Activated naive CD4-positive, alpha-beta T cell treated with anti-CD3 and anti-CD28 coated beads, Interleukin-2, amount 50 U/mL, for 72 hours (primary cell): ENCODE measurements at regions not wholly inside any gene's neighbourhood (a gene's known extent, or its start where the extent isn't known, plus 50 kb on each side); places are given as distances from the start of the nearest gene placed in this dataset.

Experiments
- ATAC-seq, 2 donors: fragments of 150-1000 bp; cut with Tn5 transposase; 2 replicates each; pipeline ENCODE4 v1.10.0; 2021; ENCODE audit warnings: mild to moderate bottlenecking in 2 of 2, moderate library complexity in 2 of 2
- DNase-seq, 2 donors: peaks; one replicate each; pipeline ENCODE4 v3.0.0; 2021 to 2022; ENCODE audit warnings: low spot score in 2 of 2
- H3K27ac Mint-ChIP-seq, 2 donors: one replicate each; pipeline ENCODE4 v1.8.0; 2022; ENCODE audit warnings: mild to moderate bottlenecking in 2 of 2, mixed read lengths in 2 of 2
- H3K36me3 Mint-ChIP-seq, 2 donors: one replicate each; pipeline ENCODE4 v1.8.0; 2022; ENCODE audit warnings: mixed read lengths in 2 of 2
- H3K9me3 Mint-ChIP-seq, 2 donors: one replicate each; pipeline ENCODE4 v1.8.0; 2022; ENCODE audit warnings: mixed read lengths in 2 of 2

- no peak overlapping the region for H3K27ac Mint-ChIP-seq
- peaks cover 2 to 15% of the 10 kb centered on the region in 2 donors for H3K9me3 Mint-ChIP-seq
- no peak for ATAC-seq
- no peak for DNase-seq
- no peaks in the 10 kb centered on the region for H3K36me3 Mint-ChIP-seq
These were observed 286.3 kb downstream of the PDHA2 start for GRCh38 chr4:96126227-96126626.

GRCh38 chr4:96131186-96131585, 291.3 kb downstream of the PDHA2 start:
- DNase-seq, result no peak
- no peaks in the 10 kb centered on the region for H3K9me3 Mint-ChIP-seq
- no peak overlapping the region for H3K27ac Mint-ChIP-seq
- ATAC-seq, result no peak
- no peaks in the 10 kb centered on the region for H3K36me3 Mint-ChIP-seq

- no peak for DNase-seq
- H3K27ac Mint-ChIP-seq, result no peak overlapping the region
- no peaks in the 10 kb centered on the region for H3K9me3 Mint-ChIP-seq
- no peak for ATAC-seq
- no peaks in the 10 kb centered on the region for H3K36me3 Mint-ChIP-seq
These were observed 294.9 kb downstream of the PDHA2 start for GRCh38 chr4:96134806-96135205.

GRCh38 chr4:96136056-96136455, 296.2 kb downstream of the PDHA2 start:
- DNase-seq, result no peak
- no peaks in the 10 kb centered on the region for H3K36me3 Mint-ChIP-seq
- H3K9me3 Mint-ChIP-seq, result no peaks in the 10 kb centered on the region
- ATAC-seq, result no peak
- H3K27ac Mint-ChIP-seq, result no peak overlapping the region

DNA sequence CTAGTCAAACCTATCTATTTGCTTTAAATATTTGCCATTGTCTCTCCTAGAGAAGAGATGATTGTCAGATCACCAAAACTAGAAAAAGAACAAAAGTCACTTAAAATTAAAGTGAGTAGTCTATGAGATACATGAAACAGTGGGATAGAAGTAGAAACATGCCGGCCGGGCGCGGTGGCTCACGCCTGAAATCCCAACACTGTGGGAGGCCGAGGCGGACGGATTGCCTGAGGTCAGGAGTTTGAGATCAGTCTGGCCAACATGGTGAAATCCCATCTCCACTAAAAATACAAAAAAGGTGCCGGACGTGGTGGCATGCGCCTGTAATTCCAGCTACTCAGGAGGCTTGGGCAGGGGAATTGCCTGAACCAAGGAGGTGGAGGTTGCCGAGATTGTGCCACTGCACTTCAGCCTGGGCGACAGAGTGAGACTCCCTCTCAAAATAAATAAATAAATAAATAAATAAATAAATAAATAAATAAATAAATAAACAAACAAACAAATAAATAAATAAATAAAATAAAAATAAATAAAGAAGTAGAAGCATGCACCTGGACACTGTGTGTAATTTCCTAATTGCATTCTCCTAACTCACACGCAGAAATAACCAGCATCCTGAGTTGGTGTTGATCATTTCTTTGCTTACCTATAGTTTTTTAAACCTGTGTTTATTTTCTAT, 299.5 kb downstream of the PDHA2 start:
- ATAC-seq, result no peak
- Mint-ChIP-seq H3K9me3 (peaks cover 0 to 9% of the 10 kb centered on the region in 2 donors), H3K36me3 (no peaks in the 10 kb centered on the region), H3K27ac (no peak overlapping the region)
- DNase-seq, result no peak

GRCh38 chr4:96145601-96146000, 305.7 kb downstream of the PDHA2 start:
- H3K36me3 Mint-ChIP-seq, result no peaks in the 10 kb centered on the region
- DNase-seq, result no peak

DNA sequence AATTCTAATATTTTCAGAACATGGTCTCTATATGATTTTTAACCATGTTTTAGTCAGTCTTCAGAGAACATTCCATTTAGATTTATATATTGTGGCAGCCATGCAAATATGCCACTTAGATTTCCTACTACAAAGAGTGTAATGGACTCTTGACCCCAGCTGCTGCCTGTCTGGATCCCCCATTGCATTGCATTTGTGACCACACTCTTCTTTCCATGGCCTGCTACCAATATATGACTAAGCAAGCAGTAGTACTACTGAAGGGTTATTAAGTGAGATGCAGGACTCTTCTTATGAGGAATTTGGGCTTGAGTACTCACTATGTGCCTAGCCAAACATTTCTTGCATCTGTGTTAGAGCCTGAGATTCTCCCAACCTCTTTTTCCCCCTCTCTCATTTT, 306.8 kb downstream of the PDHA2 start:
- Mint-ChIP-seq H3K36me3 (no peaks in the 10 kb centered on the region), H3K27ac (no peak overlapping the region), H3K9me3 (peaks cover 0 to 6% of the 10 kb centered on the region in 2 donors)
- DNase-seq (no peak), ATAC-seq (no peak)

More at GRCh38 chr4:96145601-96146000, 305.7 kb downstream of the PDHA2 start:
- Mint-ChIP-seq H3K27ac (no peak overlapping the region), H3K9me3 (peaks cover 0 to 9% of the 10 kb centered on the region in 2 donors)
- ATAC-seq, result no peak

GRCh38 chr4:96149894-96150293, 310.0 kb downstream of the PDHA2 start:
- Mint-ChIP-seq H3K27ac (no peak overlapping the region), H3K9me3 (no peaks in the 10 kb centered on the region), H3K36me3 (no peaks in the 10 kb centered on the region)
- ATAC-seq (no peak), DNase-seq (no peak)

- Mint-ChIP-seq H3K9me3 (no peaks in the 10 kb centered on the region), H3K36me3 (no peaks in the 10 kb centered on the region), H3K27ac (no peak overlapping the region)
- no peak for DNase-seq
- no peak for ATAC-seq
These were observed 310.6 kb downstream of the PDHA2 start for GRCh38 chr4:96150466-96150865.

DNA sequence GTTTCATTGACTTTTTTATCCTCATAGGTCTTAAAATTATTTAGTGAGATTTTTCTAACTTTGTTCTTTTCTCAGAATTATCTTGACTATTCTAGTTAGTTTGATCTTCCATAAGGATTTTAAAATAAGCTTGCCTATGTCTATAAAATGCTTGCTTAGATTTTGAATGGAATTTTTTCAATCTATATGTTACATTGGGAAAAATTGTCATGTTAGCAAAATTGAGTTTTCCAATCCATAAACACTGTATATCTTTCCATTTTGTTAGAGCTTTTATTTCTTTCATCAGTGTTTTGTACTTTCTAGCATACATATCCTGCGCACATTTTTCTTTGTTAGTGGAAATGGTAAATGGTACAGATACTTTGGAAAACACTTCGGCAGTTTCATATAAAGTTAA, 312.9 kb downstream of the PDHA2 start:
- peaks cover 0 to 4% of the 10 kb centered on the region in 2 donors for H3K9me3 Mint-ChIP-seq
- DNase-seq, result no peak

GRCh38 chr4:96154676-96155075, 314.8 kb downstream of the PDHA2 start:
- ATAC-seq (no peak), DNase-seq (no peak)
- H3K27ac Mint-ChIP-seq, result no peak overlapping the region
- peaks cover 0 to 4% of the 10 kb centered on the region in 2 donors for H3K9me3 Mint-ChIP-seq
- H3K36me3 Mint-ChIP-seq, result no peaks in the 10 kb centered on the region

More for the DNA sequence above, 312.9 kb downstream of the PDHA2 start:
- no peaks in the 10 kb centered on the region for H3K36me3 Mint-ChIP-seq
- no peak overlapping the region for H3K27ac Mint-ChIP-seq
- ATAC-seq, result no peak

- H3K36me3 Mint-ChIP-seq, result no peaks in the 10 kb centered on the region
- DNase-seq, result no peak
- H3K9me3 Mint-ChIP-seq, result peaks cover 0 to 9% of the 10 kb centered on the region in 2 donors
- no peak overlapping the region for H3K27ac Mint-ChIP-seq
- no peak for ATAC-seq
These were observed 322.7 kb downstream of the PDHA2 start for GRCh38 chr4:96162636-96163035.

- Mint-ChIP-seq H3K36me3 (no peaks in the 10 kb centered on the region), H3K27ac (no peak overlapping the region), H3K9me3 (peaks cover 0 to 9% of the 10 kb centered on the region in 2 donors)
- ATAC-seq (no peak), DNase-seq (no peak)
These were observed 325.0 kb downstream of the PDHA2 start for GRCh38 chr4:96164814-96165351.

GRCh38 chr4:96166806-96167205, 326.9 kb downstream of the PDHA2 start:
- ATAC-seq (no peak), DNase-seq (no peak)
- H3K9me3 Mint-ChIP-seq, result peaks cover 0 to 5% of the 10 kb centered on the region in 2 donors
- no peak overlapping the region for H3K27ac Mint-ChIP-seq
- no peaks in the 10 kb centered on the region for H3K36me3 Mint-ChIP-seq

DNA sequence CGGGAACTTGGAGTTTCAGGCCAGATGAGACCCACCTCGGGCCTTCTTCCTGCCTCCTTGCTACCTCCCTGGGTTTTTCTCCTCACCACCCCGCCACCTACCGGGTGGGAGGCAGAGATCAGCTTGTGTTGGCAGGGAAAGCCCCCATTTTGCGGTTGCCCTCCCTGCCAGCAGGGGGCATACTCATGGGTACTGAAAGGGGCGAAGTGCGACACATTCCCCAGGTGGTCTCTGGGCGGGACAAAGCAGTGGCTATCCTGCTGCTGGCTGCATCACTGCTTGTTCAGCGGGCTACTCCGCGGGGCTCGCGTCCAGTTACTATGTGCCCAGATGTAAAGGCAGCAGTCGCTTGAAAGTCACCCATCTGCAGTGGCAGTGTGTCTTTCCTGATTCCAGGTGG, 330.3 kb downstream of the PDHA2 start:
- ATAC-seq (no peak), DNase-seq (no peak)
- H3K36me3 Mint-ChIP-seq, result no peaks in the 10 kb centered on the region
- H3K9me3 Mint-ChIP-seq, result no peaks in the 10 kb centered on the region
- no peak overlapping the region for H3K27ac Mint-ChIP-seq

- Mint-ChIP-seq H3K27ac (no peak overlapping the region), H3K36me3 (no peaks in the 10 kb centered on the region), H3K9me3 (no peaks in the 10 kb centered on the region)
- no peak for DNase-seq
- ATAC-seq, result no peak
These were observed 333.9 kb downstream of the PDHA2 start for GRCh38 chr4:96173756-96174155.

GRCh38 chr4:96175871-96176270, 336.0 kb downstream of the PDHA2 start:
- H3K27ac Mint-ChIP-seq, result no peak overlapping the region
- no peaks in the 10 kb centered on the region for H3K36me3 Mint-ChIP-seq
- DNase-seq (no peak), ATAC-seq (no peak)
- H3K9me3 Mint-ChIP-seq, result peaks cover 0 to 4% of the 10 kb centered on the region in 2 donors

DNA sequence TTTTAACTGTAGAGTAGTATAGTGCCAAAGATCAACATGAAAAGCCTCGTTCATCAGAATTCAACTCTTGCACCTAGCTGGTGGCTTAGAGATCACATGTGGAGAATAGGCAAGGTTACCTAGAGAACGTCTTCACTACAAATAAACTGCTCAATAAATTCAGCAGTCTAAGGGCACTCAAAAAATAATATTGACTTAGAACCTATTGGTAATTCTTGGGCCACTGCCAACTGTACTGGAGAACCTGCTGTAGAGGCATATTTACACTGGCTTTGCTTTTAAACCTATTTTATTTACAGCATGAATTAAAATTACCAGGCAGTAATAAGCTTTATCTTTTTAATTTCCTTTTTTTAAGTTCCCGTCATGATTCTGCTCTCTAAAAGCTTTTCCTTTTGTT, 343.7 kb downstream of the PDHA2 start:
- Mint-ChIP-seq H3K9me3 (peaks cover 0 to 8% of the 10 kb centered on the region in 2 donors), H3K36me3 (no peaks in the 10 kb centered on the region), H3K27ac (no peak overlapping the region)
- DNase-seq, result no peak
- ATAC-seq, result no peak
